Glomerular visceral epithelial cell (primary cell): ENCODE measurements at regions not wholly inside any gene's neighbourhood (a gene's known extent, or its start where the extent isn't known, plus 50 kb on each side); places are given as distances from the start of the nearest gene placed in this dataset.
A peak's percentile ranks its signal among the peaks of the same experiment; 100 is the strongest.

Source experiments
- DNase-seq: peaks from one replicate; pipeline ENCODE4 v3.0.0-alpha.2; 2016; ENCODE audit errors: extremely low spot score

DNA sequence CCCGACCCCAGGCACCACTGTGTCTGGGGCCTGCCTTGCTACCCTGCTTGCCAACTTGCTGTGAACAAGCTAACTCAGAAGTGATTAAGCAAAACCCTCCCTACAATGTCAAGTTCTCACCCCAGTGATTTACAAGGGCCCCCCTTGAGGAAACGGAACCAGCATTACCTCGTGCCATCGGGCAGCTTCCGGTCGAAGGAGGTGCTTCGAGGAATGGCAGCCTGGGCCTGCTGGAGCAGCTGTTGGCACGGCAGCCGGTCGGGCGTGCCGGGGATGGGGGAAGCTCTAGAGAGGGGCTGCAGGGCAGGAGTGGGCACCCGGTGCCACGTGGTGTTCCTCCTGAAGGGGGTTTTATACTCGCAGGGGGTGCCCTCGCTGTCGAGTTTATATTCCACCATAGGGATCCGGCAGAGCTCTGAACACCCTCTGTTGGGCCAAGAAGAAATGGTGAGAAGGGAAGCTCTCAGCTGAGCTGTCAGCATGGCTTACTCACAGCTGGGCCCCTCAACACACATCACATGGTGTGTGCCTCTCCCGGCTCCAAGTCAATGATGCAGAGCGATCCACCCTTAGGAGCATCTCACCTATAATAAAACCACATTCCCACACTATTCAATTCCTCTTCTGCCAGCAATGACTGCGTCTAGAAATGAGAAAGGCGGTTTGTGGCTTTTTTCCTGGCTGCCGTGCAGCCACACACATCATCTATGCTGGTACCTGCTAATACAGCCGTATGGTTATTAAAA is 184.4 kb downstream of the SIPA1L2 start:
- DNase-seq, result peak; percentile 95

DNA sequence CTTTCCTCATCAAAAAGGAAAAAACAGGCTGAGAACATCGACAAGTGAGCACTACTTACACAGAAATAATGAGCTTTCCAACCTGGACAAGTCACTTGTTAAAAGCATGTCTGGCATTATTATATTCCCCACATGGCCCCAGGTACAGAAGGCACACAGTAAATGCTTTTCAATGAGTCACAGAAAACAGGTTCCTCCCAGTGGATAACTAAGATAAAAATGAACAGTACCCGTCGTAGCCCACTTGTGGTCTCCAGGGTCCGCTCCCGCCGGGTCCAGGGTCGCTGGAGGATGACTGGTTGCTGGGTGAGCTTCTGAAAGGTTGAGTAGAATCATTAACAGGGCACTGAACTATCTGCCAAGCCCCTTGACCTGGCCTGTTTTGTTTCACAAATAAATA is 186.6 kb downstream of the SIPA1L2 start:
- DNase-seq, result peak; percentile 24

DNA sequence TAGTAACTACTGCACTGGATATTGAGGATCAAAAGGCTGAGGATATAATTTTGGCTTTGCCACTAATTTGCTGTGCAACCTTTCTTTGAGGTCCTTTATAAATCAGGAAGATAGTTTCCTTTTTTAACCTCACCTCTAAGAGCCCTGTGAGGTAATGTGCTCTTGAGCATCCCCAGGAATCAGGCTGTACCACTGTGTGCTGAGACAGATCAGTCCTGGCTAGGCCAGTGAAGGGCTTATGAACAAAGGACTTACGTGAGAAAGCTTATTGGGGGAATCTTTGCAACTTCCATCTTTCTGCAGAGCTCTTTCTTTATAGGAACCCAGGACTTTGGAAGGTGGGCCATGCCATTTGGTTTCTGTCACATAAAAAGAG is 188.9 kb downstream of the SIPA1L2 start:
- no peak for DNase-seq

DNA sequence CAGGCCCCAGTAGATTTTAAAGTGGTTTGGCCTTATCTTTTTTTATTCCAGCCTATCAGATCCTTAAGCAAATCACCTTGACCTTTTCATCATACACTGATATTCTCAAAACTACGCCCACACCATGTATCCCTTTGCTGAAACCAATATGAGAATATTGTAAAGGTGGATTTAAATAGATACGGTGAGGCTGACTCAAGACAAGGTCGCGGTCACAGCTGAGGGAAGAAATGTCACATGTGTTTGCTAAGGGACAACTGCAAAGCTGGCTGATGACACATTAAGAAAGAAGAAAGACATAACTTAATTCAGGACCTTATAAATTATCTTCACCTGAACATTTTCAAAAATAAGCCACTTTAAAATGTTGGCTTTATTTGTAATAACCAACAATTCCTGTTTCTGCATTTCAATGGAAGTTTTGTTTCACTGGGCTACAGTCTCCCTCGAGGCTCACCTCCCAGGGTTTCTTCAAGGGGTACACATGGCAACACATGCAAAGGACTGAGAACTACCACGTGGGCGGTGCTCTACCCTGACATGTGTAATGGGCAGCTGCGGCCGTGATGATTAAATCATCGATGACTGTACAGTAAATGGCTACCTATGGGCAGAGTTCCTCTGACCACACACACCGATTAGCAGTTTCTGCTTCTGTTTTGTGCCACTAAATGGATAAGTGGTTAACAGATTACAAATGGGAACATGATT is 189.5 kb downstream of the SIPA1L2 start:
- DNase-seq, result peak; percentile 22

DNA sequence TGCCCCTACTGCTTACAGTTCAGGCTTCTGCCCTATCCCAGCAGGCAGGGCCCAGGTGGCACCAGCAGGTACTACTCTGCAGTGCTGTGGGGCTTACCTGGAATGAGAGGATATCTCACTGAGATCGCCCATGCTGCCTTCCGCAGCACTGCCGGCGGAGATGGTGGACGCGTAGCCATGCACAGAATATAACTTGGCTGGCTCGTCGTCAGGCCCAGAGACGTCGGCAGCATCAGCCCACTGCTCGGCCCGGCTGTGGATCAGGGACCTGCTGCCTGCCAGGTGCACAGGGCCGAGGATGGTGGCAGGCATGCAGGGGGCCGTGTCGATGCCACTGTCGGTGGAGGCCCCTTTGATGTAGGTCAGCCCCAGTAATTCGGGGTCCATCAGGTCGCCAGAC is 190.9 kb downstream of the SIPA1L2 start:
- no peak for DNase-seq

DNA sequence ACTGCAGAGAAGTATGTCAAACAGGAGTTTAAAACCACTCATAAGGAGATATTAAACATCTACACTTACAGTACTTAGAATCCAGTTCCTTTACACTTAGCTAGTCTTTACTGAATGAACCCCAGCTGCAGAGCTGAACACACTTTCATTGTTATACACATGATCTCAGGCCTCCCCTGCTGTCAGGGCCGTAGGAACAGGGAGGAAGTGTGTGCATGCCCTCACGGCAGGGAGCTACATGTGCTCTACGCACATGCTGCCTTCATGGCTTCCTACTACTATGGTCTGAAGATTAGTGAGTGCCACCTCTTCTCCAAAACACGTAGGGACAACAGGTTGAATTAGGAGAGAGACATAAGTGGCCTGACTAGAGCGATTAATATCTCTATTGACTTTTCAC is 191.5 kb downstream of the SIPA1L2 start:
- no peak for DNase-seq

DNA sequence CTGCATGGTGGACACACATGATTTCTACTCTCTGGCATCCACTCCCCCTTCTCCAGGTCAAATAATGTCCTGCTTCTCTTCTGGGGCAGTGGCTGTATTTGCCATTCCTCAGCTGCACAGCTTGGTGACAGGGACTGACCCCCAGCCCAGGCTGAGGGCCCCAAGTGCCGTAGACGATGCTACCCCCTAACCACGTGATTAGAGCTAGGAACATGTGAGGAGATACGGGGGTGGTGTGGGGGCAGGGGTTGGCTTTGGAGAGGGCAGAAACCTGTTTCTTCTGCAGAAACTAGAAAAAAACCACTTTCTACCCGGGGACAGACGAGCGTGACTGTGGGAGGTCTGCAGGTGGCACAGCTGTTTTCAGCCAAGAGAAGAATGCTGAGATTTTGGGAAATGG is 192.4 kb downstream of the SIPA1L2 start:
- no peak for DNase-seq

DNA sequence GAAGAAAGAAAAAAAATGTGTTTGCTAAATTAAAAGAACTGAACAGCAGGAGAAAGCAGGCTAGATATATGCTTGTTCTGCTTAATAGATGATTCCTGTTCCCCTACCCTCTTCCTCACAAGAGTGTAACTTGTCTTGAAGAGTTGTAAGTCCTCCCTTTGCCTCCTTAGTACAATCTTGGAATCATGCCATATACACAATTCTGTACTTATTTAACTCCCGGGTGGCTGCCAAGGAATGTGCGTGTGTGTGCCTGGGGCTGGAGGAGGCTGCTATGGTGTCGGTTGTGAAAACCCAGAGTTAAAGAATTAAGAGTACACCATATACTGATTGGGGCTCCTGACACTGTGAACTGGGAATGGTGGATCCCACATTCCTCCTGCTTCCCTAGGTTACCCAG is 194.2 kb downstream of the SIPA1L2 start:
- DNase-seq, result no peak

DNA sequence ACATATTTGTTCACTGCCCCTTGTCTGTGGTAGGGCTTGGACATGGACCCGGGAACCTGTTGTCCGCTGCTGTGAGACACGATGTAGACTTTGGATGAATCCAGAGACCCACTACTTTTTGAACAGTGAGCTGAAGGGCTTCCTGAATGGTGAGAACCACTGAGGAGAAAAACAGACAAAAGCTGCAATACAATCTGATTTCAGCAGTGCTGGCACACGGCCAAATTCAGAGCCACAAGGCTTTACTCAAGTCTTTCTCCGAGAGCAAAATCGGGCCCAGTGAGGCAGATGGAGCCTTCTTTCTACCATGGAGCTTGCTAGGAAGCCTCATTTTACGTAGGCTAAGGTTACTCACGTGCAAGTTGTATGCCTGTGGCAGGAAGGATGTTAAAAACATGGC is 197.6 kb downstream of the SIPA1L2 start:
- DNase-seq, result no peak

DNA sequence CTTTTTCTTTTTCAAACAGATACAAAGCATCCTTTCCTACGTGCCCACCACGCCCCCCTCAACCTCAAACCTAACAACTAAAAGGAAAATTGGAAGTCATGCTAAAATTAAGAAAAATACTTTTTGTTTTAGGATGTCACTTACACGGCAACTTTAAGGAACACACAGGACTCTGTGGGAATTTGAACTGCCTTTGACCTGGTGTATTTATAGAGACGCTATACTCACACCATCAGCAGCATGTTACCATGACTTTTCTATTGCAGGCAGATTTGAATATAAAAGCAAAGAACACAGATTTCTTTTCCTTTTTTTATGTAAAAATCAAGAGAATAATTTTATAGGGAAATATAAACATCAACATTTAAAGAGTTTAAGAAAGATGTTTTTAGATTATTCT is 198.2 kb downstream of the SIPA1L2 start:
- DNase-seq, result no peak

DNA sequence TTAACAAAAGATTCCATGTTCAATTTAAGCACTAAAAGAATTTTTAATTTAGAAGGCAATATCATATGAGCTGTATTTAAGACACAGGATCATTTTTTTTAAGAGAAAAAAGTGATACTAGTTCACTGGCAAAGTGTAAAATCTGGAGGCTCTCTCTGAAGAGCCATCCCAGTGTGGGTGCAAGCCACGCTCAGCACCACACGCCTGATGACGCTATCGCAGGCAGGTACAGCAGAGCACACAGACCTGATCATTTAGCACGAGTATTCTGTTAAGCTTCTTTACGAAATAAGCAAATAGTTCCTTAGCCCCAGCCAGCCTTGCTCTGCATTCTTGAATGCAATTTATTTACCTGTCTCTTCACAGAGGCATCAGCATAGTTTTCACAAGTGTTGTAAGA is 198.6 kb downstream of the SIPA1L2 start:
- no peak for DNase-seq

DNA sequence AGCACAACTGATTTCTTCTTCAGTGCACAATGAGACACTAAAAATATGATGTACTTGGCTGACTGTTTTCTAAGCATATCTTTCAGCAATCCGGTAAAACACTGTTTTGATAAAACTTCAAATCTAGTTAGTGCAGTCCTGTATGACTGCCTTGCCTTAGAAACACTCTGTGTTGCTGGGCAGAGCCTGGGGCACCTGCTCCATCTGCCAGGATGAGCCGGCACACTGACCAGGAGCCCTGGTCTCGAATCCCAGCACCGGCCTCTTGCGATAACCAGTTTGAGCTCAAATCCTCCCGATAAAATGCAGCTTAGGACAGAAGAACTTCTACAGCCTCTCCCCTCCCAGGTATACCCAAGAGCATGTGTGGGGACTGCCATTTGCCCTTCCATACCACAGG is 199.5 kb downstream of the SIPA1L2 start:
- no peak for DNase-seq

DNA sequence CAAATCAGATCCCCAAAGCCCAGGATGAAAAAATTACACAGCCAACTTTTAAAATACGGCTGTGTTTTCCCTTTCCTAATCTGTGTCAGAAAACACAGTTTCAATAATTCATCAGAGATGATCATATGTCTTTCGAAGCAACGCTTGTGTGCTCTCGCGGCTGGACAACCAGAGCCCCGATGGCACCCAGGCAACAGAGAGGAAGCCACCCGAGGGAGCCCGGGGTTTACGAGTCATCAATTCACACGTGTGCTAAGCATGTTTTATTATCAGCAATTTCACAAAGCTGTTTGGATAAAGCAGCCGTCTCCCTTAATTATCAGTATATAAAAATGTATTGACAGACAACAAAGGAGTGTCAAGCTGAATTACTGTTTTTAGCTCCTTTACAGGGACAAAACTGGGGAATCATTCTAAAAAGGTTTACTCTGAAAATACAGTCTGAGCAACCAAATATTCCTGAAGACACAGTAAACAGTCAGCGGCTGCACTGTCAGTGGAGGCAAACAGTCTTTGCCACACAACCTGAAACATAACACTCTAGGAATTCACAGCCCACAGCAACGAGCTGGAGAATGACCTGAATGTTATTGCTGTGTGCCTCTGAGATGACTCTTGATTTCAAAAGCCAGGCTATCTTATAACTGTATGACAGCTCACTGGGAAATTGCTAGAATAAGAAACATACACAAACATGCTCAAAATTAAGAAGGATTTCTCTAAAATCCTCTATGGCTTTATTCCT is 201.0 kb downstream of the SIPA1L2 start:
- DNase-seq, result no peak

DNA sequence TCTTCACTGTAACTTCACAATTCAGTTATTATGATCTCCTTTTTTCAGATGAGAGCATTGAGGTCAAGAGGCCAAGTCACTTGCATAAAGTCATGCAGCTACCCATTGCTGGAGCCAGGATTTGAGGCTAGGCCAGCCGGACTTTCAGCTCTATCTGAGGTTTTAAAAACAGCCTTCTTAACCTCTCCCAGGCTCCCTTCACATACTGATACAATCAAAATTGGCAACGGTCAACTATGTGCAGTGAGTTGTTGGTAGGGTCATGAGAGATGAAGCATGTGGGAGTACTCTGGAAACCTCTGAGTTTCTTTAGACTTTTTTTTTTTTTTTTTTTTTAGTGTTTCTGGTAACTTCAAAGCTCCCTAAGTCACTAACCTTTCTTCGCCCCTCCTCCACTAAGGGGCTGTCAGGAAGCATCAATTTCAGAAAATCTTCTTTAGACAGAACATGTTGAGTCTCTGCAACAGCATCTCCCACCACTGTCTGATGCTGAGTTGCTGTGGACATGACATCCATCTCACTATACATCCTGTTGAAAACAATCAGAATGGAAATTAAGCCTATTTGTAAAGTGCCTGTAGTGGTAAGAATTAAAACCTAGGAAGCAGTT is 201.8 kb downstream of the SIPA1L2 start:
- no peak for DNase-seq

DNA sequence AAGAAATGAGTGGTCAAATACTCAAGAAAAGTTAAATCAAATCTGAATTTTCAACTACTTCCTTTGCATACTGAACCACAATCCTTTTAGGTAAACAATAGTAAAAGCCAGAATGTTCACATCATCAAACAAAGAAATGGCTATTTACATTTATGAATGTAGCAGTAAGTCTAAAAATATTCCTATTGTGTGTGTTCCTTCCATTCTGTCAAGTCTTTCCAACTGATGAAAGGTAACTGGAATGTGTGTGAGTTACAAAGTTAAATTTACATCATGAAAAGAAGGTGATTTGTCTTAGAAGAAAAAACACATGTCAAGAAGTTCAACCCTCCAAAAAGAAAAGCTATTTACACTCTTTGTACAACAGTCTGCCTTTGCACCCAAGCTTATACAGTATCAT is 203.1 kb downstream of the SIPA1L2 start:
- no peak for DNase-seq

DNA sequence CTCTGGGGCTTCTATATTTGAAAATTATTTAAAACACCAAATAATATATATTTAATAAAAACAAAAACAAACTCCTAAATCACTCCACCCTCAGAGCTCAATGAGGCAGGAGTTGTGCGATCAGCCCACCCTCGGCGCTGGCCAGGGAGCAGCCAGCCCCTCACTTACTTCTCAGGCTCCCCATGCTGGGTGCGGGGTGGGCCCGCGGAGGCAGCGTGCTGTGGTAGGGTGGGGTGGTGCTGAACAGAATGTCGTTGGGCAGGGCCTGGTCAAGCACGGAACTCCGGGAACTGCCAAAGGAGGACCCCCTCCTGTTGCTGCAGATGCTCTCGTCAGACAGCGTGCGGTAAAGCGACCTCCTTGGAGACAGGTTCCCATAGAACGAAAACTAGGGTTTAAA is 204.5 kb downstream of the SIPA1L2 start:
- DNase-seq, result no peak

DNA sequence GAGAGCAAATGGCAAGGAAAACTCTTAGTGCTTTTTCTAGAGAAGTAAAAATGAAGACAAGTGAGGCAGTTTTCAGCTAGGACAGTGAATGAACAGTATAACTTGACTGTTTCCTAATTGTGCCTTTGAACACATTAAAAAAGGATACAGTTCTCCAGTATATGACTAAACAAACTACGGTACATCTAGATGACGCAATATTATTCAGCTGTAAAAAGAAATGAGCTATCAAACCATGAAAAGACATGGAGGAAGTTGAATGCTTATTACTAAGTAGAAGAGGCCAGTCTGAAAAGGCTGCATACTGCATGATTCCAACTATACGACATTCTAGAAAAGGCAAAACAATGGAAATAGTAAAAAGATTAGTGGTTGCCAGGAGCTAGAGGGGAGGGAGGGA is 206.3 kb downstream of the SIPA1L2 start:
- no peak for DNase-seq

DNA sequence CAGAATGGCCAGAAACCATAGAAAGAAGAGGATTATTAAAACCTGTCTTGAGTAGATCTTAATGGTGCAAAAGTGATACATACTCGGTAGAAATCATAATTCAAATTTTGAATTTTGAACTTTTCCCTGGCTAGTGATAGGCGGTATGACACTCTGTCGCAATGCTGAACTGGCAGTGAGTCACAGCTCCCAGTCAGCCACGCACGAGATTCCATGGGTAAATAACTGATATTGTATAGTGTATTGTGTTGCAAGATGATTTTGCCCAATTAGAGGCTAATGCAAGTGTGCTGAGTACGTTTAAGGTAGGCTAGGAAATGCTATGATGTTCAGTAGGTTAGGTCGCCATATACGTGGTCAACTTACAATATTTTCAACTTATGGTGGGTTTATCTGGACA is 207.0 kb downstream of the SIPA1L2 start:
- DNase-seq, result no peak

DNA sequence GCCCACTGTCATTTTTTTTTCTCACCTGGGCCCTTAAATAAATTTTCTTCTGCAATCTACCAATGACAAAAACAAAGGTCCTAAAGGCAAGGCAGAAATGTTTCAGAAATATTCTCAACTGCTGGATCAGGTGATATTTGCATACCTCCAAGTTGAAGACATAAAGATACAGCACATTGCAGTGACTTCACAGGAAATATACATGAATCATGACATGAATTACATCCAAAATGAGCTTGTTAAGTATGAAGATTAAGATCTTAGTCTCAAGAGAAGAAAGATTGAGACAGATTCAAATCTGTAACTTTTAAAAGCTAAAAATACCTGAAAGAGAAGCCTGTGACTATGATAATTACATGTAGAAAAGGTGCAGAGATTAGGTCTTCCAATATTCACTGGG is 207.8 kb downstream of the SIPA1L2 start:
- no peak for DNase-seq

DNA sequence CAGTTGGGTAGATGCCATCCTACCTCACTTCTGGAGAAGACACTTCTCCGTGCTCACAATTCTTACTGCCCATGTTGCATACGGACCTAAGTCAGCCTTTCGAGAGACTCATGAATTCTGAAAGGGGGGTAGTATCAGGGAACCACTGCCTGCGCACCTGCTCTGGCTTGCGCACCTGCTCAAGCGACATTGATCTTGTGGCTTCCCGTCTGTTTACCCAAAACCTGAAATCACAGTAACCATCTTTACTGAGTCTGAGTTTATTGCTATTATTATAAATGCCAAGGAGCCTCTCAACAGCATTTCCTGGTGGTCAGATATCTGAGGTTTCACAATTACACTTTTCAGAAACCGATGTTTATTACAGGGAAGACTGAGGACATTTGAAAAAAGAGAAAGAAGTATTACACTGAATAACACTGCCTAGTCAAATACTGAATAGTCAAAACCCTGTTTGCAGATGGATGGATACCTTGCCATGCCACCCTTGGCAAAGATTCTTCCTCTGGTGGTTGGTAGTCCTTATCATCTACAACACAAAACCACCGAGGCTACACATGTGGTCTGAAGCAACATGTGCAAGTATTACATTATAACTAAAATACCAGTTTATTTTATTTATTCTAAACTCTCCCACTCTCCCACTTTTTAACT is 208.7 kb downstream of the SIPA1L2 start:
- no peak for DNase-seq

DNA sequence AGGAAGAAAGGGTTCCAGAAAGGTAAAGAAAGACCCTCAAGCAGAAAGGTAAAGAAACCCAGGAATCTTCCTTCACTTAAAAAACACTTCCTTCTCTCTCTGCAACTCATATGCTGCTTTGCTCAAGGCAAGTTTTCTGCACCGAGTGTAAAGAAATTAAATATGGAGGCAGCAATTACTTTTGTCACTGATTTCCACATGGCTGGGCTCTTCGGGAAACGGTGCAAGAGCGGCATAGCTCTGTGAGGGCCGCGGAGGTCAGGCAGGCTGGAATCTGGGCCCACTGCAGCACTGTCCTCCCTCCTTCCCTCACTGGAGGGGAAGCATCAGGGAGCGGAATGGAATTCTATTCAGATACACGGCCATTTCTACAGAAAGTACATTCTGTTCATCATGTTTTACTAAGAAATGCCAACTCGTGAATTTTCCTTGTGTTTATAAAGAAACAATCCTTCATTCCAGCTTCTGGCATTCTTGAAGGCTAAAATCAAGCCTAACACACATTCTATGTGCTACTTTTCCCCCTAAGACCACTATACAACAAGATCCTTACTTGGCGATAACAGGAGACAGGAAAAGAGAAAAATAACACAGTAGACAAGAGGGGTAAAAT is 212.2 kb downstream of the SIPA1L2 start:
- DNase-seq, result no peak
